ENCODE measurements at regions not wholly inside any gene's neighbourhood (a gene's known extent, or its start where the extent isn't known, plus 50 kb on each side); places are given as distances from the start of the nearest gene placed in this dataset.

GRCh38 chr9:3675946-3676345, 150.1 kb upstream of the RFX3 start:
- TF ChIP-seq POLR2A (IDR thresholded peaks at IDR 0.05) (no peak), CTCF (IDR thresholded peaks at IDR 0.05) (no peak)

All from lower leg skin (tissue), 3 donors.